ENCODE measurements at regions not wholly inside any gene's neighbourhood (a gene's known extent, or its start where the extent isn't known, plus 50 kb on each side); places are given as distances from the start of the nearest gene placed in this dataset.
A peak's percentile ranks its signal among the peaks of the same experiment; 100 is the strongest.

DNA sequence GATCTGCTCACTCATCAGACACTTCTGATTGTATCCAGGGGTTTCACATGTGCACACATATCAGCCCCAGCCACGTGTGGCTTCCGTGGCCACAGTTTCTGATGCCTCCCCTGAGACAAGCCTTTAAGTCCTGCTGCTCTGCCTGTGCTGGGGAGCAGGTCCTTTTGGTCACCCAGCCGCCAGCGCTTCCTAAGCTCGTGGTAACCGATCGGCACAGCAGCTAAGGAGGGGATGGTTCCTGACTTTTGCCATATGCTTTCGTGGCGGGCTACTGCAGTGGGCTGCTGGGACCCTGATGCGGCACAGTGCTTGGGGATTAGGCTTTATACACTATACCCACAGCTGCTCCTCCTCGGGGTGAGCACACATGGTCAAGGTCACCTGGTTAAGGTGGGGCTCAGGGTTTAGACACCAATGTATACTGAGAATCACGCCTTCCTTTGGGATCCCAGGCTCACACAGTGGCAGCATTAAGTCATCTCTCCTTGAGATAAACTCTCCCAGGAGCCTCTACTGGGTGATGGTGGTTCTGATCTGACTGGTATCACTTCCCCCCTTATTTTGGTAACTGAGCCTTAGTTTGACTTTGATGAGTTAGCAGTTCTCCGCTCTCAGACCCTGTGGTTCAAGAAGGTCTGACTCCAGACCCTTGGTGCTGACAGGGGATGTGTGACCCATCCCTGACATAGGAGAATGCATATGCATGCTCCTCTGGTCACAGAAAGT, 85.9 kb upstream of the KCNG1 start:
- TF ChIP-seq, protein P1, sequence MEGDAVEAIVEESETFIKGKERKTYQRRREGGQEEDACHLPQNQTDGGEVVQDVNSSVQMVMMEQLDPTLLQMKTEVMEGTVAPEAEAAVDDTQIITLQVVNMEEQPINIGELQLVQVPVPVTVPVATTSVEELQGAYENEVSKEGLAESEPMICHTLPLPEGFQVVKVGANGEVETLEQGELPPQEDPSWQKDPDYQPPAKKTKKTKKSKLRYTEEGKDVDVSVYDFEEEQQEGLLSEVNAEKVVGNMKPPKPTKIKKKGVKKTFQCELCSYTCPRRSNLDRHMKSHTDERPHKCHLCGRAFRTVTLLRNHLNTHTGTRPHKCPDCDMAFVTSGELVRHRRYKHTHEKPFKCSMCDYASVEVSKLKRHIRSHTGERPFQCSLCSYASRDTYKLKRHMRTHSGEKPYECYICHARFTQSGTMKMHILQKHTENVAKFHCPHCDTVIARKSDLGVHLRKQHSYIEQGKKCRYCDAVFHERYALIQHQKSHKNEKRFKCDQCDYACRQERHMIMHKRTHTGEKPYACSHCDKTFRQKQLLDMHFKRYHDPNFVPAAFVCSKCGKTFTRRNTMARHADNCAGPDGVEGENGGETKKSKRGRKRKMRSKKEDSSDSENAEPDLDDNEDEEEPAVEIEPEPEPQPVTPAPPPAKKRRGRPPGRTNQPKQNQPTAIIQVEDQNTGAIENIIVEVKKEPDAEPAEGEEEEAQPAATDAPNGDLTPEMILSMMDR (IDR thresholded peaks at IDR 0.05): no peak
- no peak for TF ChIP-seq EZH2 (IDR thresholded peaks at IDR 0.05; ENCODE audit: borderline replicate concordance, insufficient read depth, low read depth, low read length, poor library complexity, severe bottlenecking)
- Mint-ChIP-seq H3K27ac (no peak overlapping the region), H3K4me3 (no peak overlapping the region), H3K9me3 (ENCODE audit: insufficient read depth) (no peaks in the 10 kb centered on the region), H3K4me1 (peaks cover 12% of the 10 kb centered on the region), H3K27me3 (peaks cover 12% of the 10 kb centered on the region)
- ChIA-PET POLR2A (no interaction called here), CTCF (no interaction called here)
- Histone ChIP-seq H3K9me3 (ENCODE audit: control extremely low read depth in 1 of 3, control insufficient read depth in 2 of 3, insufficient read depth in 1 of 3, low read length in 2 of 3) (peaks cover 0 to 5% (median 0%) of the 10 kb centered on the region in 3 donors), H3K4me3 (ENCODE audit: control extremely low read depth in 1 of 5, extremely low read depth in 1 of 5, insufficient read depth in 1 of 5, low read depth in 2 of 5, low read length in 4 of 5) (no peak overlapping the region), H3K27ac (ENCODE audit: low read length in 2 of 2) (no peak overlapping the region), H3K4me1 (ENCODE audit: control insufficient read depth in 2 of 2, insufficient read depth in 2 of 2, low read length in 2 of 2) (peaks cover 13 to 20% of the 10 kb centered on the region in 2 donors), H3K79me2 (ENCODE audit: control insufficient read depth, insufficient read depth, low read length) (no peaks in the 10 kb centered on the region), H3K36me3 (replicated peaks in 1 of 2; ENCODE audit: control extremely low read depth in 1 of 2, control insufficient read depth in 1 of 2, extremely low read depth in 1 of 2, insufficient read depth in 2 of 2, low read length in 1 of 2) (no peaks in the 10 kb centered on the region), H4K20me1 (ENCODE audit: control insufficient read depth, insufficient read depth, low read length, poor library complexity, severe bottlenecking) (no peaks in the 10 kb centered on the region), H3K4me2 (replicated peaks; ENCODE audit: low read depth, low read length, poor library complexity, severe bottlenecking) (peak overlapping the region; percentile 17), H3K27me3 (replicated peaks in 1 of 4; ENCODE audit: control extremely low read depth in 1 of 4, control insufficient read depth in 3 of 4, insufficient read depth in 4 of 4, low read length in 3 of 4) (peaks cover 0 to 4% (median 0%) of the 10 kb centered on the region in 4 experiments), H3K9ac (ENCODE audit: low read length) (no peak overlapping the region), H2AFZ (ENCODE audit: insufficient read depth, low read depth, low read length, poor library complexity, severe bottlenecking) (no peak overlapping the region)
- intact Hi-C loops (cut with micrococcal nuclease): no loop called here
- ATAC-seq (ENCODE audit: low read depth) (no peak), DNase-seq (no peak)
- 79% methylated on average over 12 of the region's 13 CpGs for WGBS (ENCODE audit: insufficient coverage)

GRCh38 chr20:51106011-51106410, 83.1 kb upstream of the KCNG1 start:
- Histone ChIP-seq H3K9me3 (ENCODE audit: control extremely low read depth in 1 of 3, control insufficient read depth in 2 of 3, insufficient read depth in 1 of 3, low read length in 2 of 3) (peaks cover 0 to 7% (median 0%) of the 10 kb centered on the region in 3 donors), H3K4me3 (ENCODE audit: control extremely low read depth in 1 of 5, extremely low read depth in 1 of 5, insufficient read depth in 1 of 5, low read depth in 2 of 5, low read length in 4 of 5) (no peak overlapping the region), H3K27ac (ENCODE audit: low read length in 2 of 2) (no peak overlapping the region), H3K36me3 (replicated peaks in 1 of 2; ENCODE audit: control extremely low read depth in 1 of 2, control insufficient read depth in 1 of 2, extremely low read depth in 1 of 2, insufficient read depth in 2 of 2, low read length in 1 of 2) (no peaks in the 10 kb centered on the region), H3K4me1 (ENCODE audit: control insufficient read depth in 2 of 2, insufficient read depth in 2 of 2, low read length in 2 of 2) (peaks cover 32 to 38% of the 10 kb centered on the region in 2 donors), H2AFZ (ENCODE audit: insufficient read depth, low read depth, low read length, poor library complexity, severe bottlenecking) (no peak overlapping the region), H3K27me3 (replicated peaks in 1 of 4; ENCODE audit: control extremely low read depth in 1 of 4, control insufficient read depth in 3 of 4, insufficient read depth in 4 of 4, low read length in 3 of 4) (peaks cover 0 to 4% (median 0%) of the 10 kb centered on the region in 4 experiments), H3K4me2 (replicated peaks; ENCODE audit: low read depth, low read length, poor library complexity, severe bottlenecking) (no peak overlapping the region), H3K79me2 (ENCODE audit: control insufficient read depth, insufficient read depth, low read length) (no peaks in the 10 kb centered on the region), H4K20me1 (ENCODE audit: control insufficient read depth, insufficient read depth, low read length, poor library complexity, severe bottlenecking) (no peaks in the 10 kb centered on the region), H3K9ac (ENCODE audit: low read length) (no peak overlapping the region)
- DNase-seq: no peak
- no peak for ATAC-seq (ENCODE audit: low read depth)
- POLR2A ChIA-PET: no interaction called here
- TF ChIP-seq, protein P1 (IDR thresholded peaks at IDR 0.05): no peak
- no peak for TF ChIP-seq EZH2 (IDR thresholded peaks at IDR 0.05; ENCODE audit: borderline replicate concordance, insufficient read depth, low read depth, low read length, poor library complexity, severe bottlenecking)
- H3K27ac Mint-ChIP-seq: no peak overlapping the region
- 93% methylated on average over 2 of the region's 3 CpGs for whole genome bisulfite sequencing (ENCODE audit: insufficient coverage)
- H3K4me3 Mint-ChIP-seq: no peak overlapping the region
- H3K27me3 Mint-ChIP-seq: peaks cover 4% of the 10 kb centered on the region
- peaks cover 30% of the 10 kb centered on the region for H3K4me1 Mint-ChIP-seq
- intact Hi-C loops (cut with micrococcal nuclease): no loop called here
- H3K9me3 Mint-ChIP-seq (ENCODE audit: insufficient read depth): no peaks in the 10 kb centered on the region
- CTCF ChIA-PET: no interaction called here
